ENCODE measurements at regions not wholly inside any gene's neighbourhood (a gene's known extent, or its start where the extent isn't known, plus 50 kb on each side); places are given as distances from the start of the nearest gene placed in this dataset.

GRCh38 chr4:11487139-11487538 lies 58.4 kb upstream of the HS3ST1 start:
- intact Hi-C loops (cut with DNase I): no loop called here
- H3K9me3 ChIP-seq: no peaks in the 10 kb centered on the region
- H3K27me3 ChIP-seq: no peaks in the 10 kb centered on the region
- no peak overlapping the region for H3K9ac ChIP-seq (ENCODE audit: low read depth in 2 of 2, low read length in 2 of 2)
- no peak overlapping the region for H3K27ac ChIP-seq
- no peak for TF ChIP-seq CTCF (IDR thresholded peaks at IDR 0.05)
- DNase-seq: no peak
- no peaks in the 10 kb centered on the region for H3K4me1 ChIP-seq
- no peak overlapping the region for H3K4me3 ChIP-seq
- H3K36me3 ChIP-seq: no peaks in the 10 kb centered on the region

GRCh38 chr4:11485926-11486325 lies 57.2 kb upstream of the HS3ST1 start:
- DNase-seq: no peak
- H3K4me3 ChIP-seq: no peak overlapping the region
- H3K27me3 ChIP-seq: no peaks in the 10 kb centered on the region
- no peak overlapping the region for H3K9ac ChIP-seq (ENCODE audit: low read depth in 2 of 2, low read length in 2 of 2)
- H3K4me1 ChIP-seq: no peaks in the 10 kb centered on the region
- H3K27ac ChIP-seq: no peak overlapping the region
- intact Hi-C loops (cut with DNase I): no loop called here
- H3K36me3 ChIP-seq: no peaks in the 10 kb centered on the region
- no peak for TF ChIP-seq CTCF (IDR thresholded peaks at IDR 0.05)
- H3K9me3 ChIP-seq: no peaks in the 10 kb centered on the region

- no peak overlapping the region for H3K27ac ChIP-seq
- H3K36me3 ChIP-seq: no peaks in the 10 kb centered on the region
- H3K4me3 ChIP-seq: no peak overlapping the region
- no peaks in the 10 kb centered on the region for H3K27me3 ChIP-seq
- no peak for DNase-seq
- H3K9me3 ChIP-seq: no peaks in the 10 kb centered on the region
- no peaks in the 10 kb centered on the region for H3K4me1 ChIP-seq
- intact Hi-C loops (cut with DNase I): no loop called here
- H3K9ac ChIP-seq (ENCODE audit: low read depth in 2 of 2, low read length in 2 of 2): no peak overlapping the region
- no peak for TF ChIP-seq CTCF (IDR thresholded peaks at IDR 0.05)
Observed at GRCh38 chr4:11484531-11484930, 55.8 kb upstream of the HS3ST1 start.

GRCh38 chr4:11483046-11483445 lies 54.4 kb upstream of the HS3ST1 start:
- intact Hi-C loops (cut with DNase I): no loop called here
- H3K9ac ChIP-seq (ENCODE audit: low read depth in 2 of 2, low read length in 2 of 2): no peak overlapping the region
- H3K27ac ChIP-seq: no peak overlapping the region
- DNase-seq: no peak
- no peaks in the 10 kb centered on the region for H3K9me3 ChIP-seq
- H3K4me1 ChIP-seq: no peaks in the 10 kb centered on the region
- no peak for TF ChIP-seq CTCF (IDR thresholded peaks at IDR 0.05)
- H3K4me3 ChIP-seq: no peak overlapping the region
- H3K27me3 ChIP-seq: no peaks in the 10 kb centered on the region
- H3K36me3 ChIP-seq: no peaks in the 10 kb centered on the region

GRCh38 chr4:11480683-11481082 lies 52.0 kb upstream of the HS3ST1 start:
- intact Hi-C loops (cut with DNase I): no loop called here
- Histone ChIP-seq H3K9me3 (no peaks in the 10 kb centered on the region), H3K27ac (no peak overlapping the region), H3K4me3 (no peak overlapping the region), H3K36me3 (no peaks in the 10 kb centered on the region), H3K27me3 (no peaks in the 10 kb centered on the region), H3K9ac (ENCODE audit: low read depth in 2 of 2, low read length in 2 of 2) (no peak overlapping the region), H3K4me1 (no peaks in the 10 kb centered on the region)
- no peak for DNase-seq
- TF ChIP-seq CTCF (IDR thresholded peaks at IDR 0.05): no peak

Measured in colonic mucosa (tissue), 4 donors.